Transverse colon (tissue), 4 donors: ENCODE measurements at regions not wholly inside any gene's neighbourhood (a gene's known extent, or its start where the extent isn't known, plus 50 kb on each side); places are given as distances from the start of the nearest gene placed in this dataset.

Experiments
- CTCF ChIP-seq, 5 experiments: fragments of 200-600 bp in 3 of 5; fragments of 450-650 bp in 2 of 5; sonication (generic) in 3 of 5; IDR thresholded peaks; 1 replicate in 2 of 5; 2 replicates in 3 of 5; pipeline ENCODE4 v1.5.1; 2016 to 2017; ENCODE audit warnings: antibody characterized with exemption in 5 of 5, inconsistent platforms in 3 of 5, mild to moderate bottlenecking in 2 of 5, moderate library complexity in 1 of 5
- POLR2A ChIP-seq: fragments of 450-650 bp; IDR thresholded peaks from one replicate; pipeline ENCODE4 v1.6.1; 2016; ENCODE audit warnings: antibody characterized with exemption, mild to moderate bottlenecking, moderate library complexity
- POLR2AphosphoS5 ChIP-seq, 3 donors: sonication (generic); formaldehyde crosslinking; IDR thresholded peaks; one replicate each; pipeline ENCODE4 v1.6.1; 2016; ENCODE audit warnings: antibody characterized with exemption in 3 of 3

- TF ChIP-seq CTCF (IDR thresholded peaks at IDR 0.05) (no peak), POLR2A (no peak), POLR2AphosphoS5 (IDR thresholded peaks at IDR 0.05) (no peak)
Observed at GRCh38 chr15:45827766-45828165, 192.9 kb downstream of the SQOR start.
